WTC11 (cell line): ENCODE measurements at regions not wholly inside any gene's neighbourhood (a gene's known extent, or its start where the extent isn't known, plus 50 kb on each side); places are given as distances from the start of the nearest gene placed in this dataset.

Experiments used
- ATF2 ChIP-seq: sonication (generic); formaldehyde crosslinking; IDR thresholded peaks from 2 replicates; pipeline ENCODE4 v1.8.1; 2022; ENCODE audit warnings: low read depth, missing genetic modification reagents, borderline replicate concordance
- NFE2L1 ChIP-seq: sonication (generic); formaldehyde crosslinking; IDR thresholded peaks from 2 replicates; pipeline ENCODE4 v1.8.1; 2023; ENCODE audit warnings: missing genetic modification reagents
- ZNF121 ChIP-seq: sonication (generic); formaldehyde crosslinking; IDR thresholded peaks from 2 replicates; pipeline ENCODE4 v1.8.0; 2023; ENCODE audit warnings: missing genetic modification reagents
- ZNF263 ChIP-seq: sonication (generic); formaldehyde crosslinking; IDR thresholded peaks from 2 replicates; pipeline ENCODE4 v1.8.1; 2022; ENCODE audit warnings: low read depth, mild to moderate bottlenecking, moderate library complexity, missing genetic modification reagents

- no peak for TF ChIP-seq ZNF263 (CRISPR knock-in tag)
- no peak for TF ChIP-seq NFE2L1
- TF ChIP-seq ATF2 (CRISPR knock-in tag): no peak
- TF ChIP-seq ZNF121: no peak
These were observed 275.3 kb upstream of the CADM2 start for GRCh38 chr3:84683493-84683892.
